Astrocyte (in vitro differentiated cells and primary cell): ENCODE measurements at regions not wholly inside any gene's neighbourhood (a gene's known extent, or its start where the extent isn't known, plus 50 kb on each side); places are given as distances from the start of the nearest gene placed in this dataset.

ENCODE experiments used
- DNase-seq: peaks from one replicate; pipeline ENCODE4 v3.0.0-alpha.2; 2010; ENCODE audit warnings: low read depth
- FAIRE-seq: peaks from 2 replicates; lab custom pipeline; 2011; peaks lifted over from hg19 to GRCh38; lab: Jason Lieb, UNC
- H2AFZ ChIP-seq: 2 replicates; pipeline ENCODE4 v1.6.0; 2012; ENCODE audit warnings: low read depth, low read length, inconsistent platforms
- H3K27ac ChIP-seq: 2 replicates; pipeline ENCODE4 v1.5.1; 2011; ENCODE audit warnings: low read depth, low read length, inconsistent platforms
- H3K27me3 ChIP-seq: 2 replicates; pipeline ENCODE4 v1.6.0; 2011; ENCODE audit warnings: low read length, inconsistent platforms; ENCODE audit not compliant: insufficient read depth
- H3K36me3 ChIP-seq: 2 replicates; pipeline ENCODE4 v1.5.1; 2011; ENCODE audit warnings: low read length, inconsistent platforms; ENCODE audit not compliant: insufficient read depth
- H3K4me1 ChIP-seq: 2 replicates; pipeline ENCODE4 v1.5.1; 2011; ENCODE audit warnings: low read length, inconsistent platforms; ENCODE audit not compliant: insufficient read depth
- H3K4me2 ChIP-seq: 2 replicates; pipeline ENCODE4 v1.6.0; 2012; ENCODE audit warnings: low read length, inconsistent platforms
- H3K4me3 ChIP-seq: 2 replicates; pipeline ENCODE4 v1.5.1; 2011; ENCODE audit warnings: low read depth, mild to moderate bottlenecking, low read length, inconsistent platforms; ENCODE audit not compliant: insufficient read depth
- H3K79me2 ChIP-seq: 2 replicates; pipeline ENCODE4 v1.6.0; 2012; ENCODE audit warnings: mild to moderate bottlenecking, low read length, inconsistent platforms; ENCODE audit not compliant: insufficient read depth
- H3K9ac ChIP-seq: 2 replicates; pipeline ENCODE4 v1.6.0; 2012; ENCODE audit warnings: mild to moderate bottlenecking, low read length, inconsistent platforms
- H3K9me3 ChIP-seq: 2 replicates; pipeline ENCODE4 v1.5.1; 2012; ENCODE audit warnings: low read depth, mild to moderate bottlenecking, low read length, inconsistent platforms; ENCODE audit not compliant: insufficient read depth
- H4K20me1 ChIP-seq: 2 replicates; pipeline ENCODE4 v1.6.0; 2012; ENCODE audit warnings: low read length, inconsistent platforms; ENCODE audit not compliant: insufficient read depth
- H3K27ac Mint-ChIP-seq: one replicate; pipeline ENCODE4 v1.8.0; 2021; ENCODE audit warnings: mild to moderate bottlenecking, mixed read lengths; ENCODE audit not compliant: unreplicated experiment
- H3K27me3 Mint-ChIP-seq: one replicate; pipeline ENCODE4 v1.8.0; 2021; ENCODE audit warnings: low read depth, mixed read lengths; ENCODE audit not compliant: unreplicated experiment
- H3K36me3 Mint-ChIP-seq: one replicate; pipeline ENCODE4 v1.8.0; 2021; ENCODE audit warnings: low read depth, mixed read lengths; ENCODE audit not compliant: unreplicated experiment
- H3K4me1 Mint-ChIP-seq: one replicate; pipeline ENCODE4 v1.8.0; 2021; ENCODE audit warnings: low read depth, mixed read lengths; ENCODE audit not compliant: unreplicated experiment
- H3K4me3 Mint-ChIP-seq: one replicate; pipeline ENCODE4 v1.8.0; 2021; ENCODE audit warnings: mild to moderate bottlenecking, moderate library complexity, mixed read lengths; ENCODE audit not compliant: unreplicated experiment
- H3K9me3 Mint-ChIP-seq: one replicate; pipeline ENCODE4 v1.8.0; 2021; ENCODE audit warnings: mild to moderate bottlenecking, mixed read lengths; ENCODE audit not compliant: unreplicated experiment
- CTCF ChIP-seq: IDR thresholded peaks from 2 replicates; pipeline ENCODE4 v1.5.1; 2011; ENCODE audit warnings: low read depth, mild to moderate bottlenecking, inconsistent platforms, low read length, moderate library complexity; ENCODE audit not compliant: insufficient read depth
- EZH2 ChIP-seq: IDR thresholded peaks from 2 replicates; pipeline ENCODE4 v1.6.1; 2012; ENCODE audit warnings: mild to moderate bottlenecking, low read length, inconsistent platforms; ENCODE audit not compliant: insufficient read depth

- H3K27ac Mint-ChIP-seq: no peak overlapping the region
- H3K4me1 ChIP-seq: no peaks in the 10 kb centered on the region
- no peaks in the 10 kb centered on the region for H3K9me3 ChIP-seq
- H3K27ac ChIP-seq: no peak overlapping the region
- H3K4me1 Mint-ChIP-seq: no peaks in the 10 kb centered on the region
- no peak for FAIRE-seq
- no peaks in the 10 kb centered on the region for H3K36me3 Mint-ChIP-seq
- no peak for DNase-seq
- H3K4me3 Mint-ChIP-seq: no peak overlapping the region
- H3K9me3 Mint-ChIP-seq: no peaks in the 10 kb centered on the region
- H3K79me2 ChIP-seq: no peaks in the 10 kb centered on the region
- no peaks in the 10 kb centered on the region for H3K36me3 ChIP-seq
- H3K4me2 ChIP-seq: no peak overlapping the region
- no peak overlapping the region for H2AFZ ChIP-seq
- H3K27me3 Mint-ChIP-seq: no peaks in the 10 kb centered on the region
- H3K27me3 ChIP-seq: no peaks in the 10 kb centered on the region
- no peak overlapping the region for H3K4me3 ChIP-seq
- no peak for TF ChIP-seq EZH2
- TF ChIP-seq CTCF: no peak
- H4K20me1 ChIP-seq: no peaks in the 10 kb centered on the region
- H3K9ac ChIP-seq: no peak overlapping the region
Observed at GRCh38 chr11:80553565-80553964, 1112.7 kb upstream of the TENM4 start.

GRCh38 chr11:80542704-80543103 lies 1101.9 kb upstream of the TENM4 start:
- Histone ChIP-seq H3K9me3 (no peaks in the 10 kb centered on the region), H3K27ac (no peak overlapping the region), H3K4me3 (no peak overlapping the region), H4K20me1 (no peaks in the 10 kb centered on the region), H3K79me2 (no peaks in the 10 kb centered on the region), H3K36me3 (no peaks in the 10 kb centered on the region), H3K4me1 (no peaks in the 10 kb centered on the region), H2AFZ (no peak overlapping the region), H3K9ac (no peak overlapping the region), H3K27me3 (no peaks in the 10 kb centered on the region), H3K4me2 (no peak overlapping the region)
- H3K9me3 Mint-ChIP-seq: peaks cover 3% of the 10 kb centered on the region
- no peaks in the 10 kb centered on the region for H3K36me3 Mint-ChIP-seq
- DNase-seq (no peak), FAIRE-seq (no peak)
- no peak for TF ChIP-seq CTCF
- no peak for TF ChIP-seq EZH2
- H3K4me3 Mint-ChIP-seq: no peak overlapping the region
- no peaks in the 10 kb centered on the region for H3K27me3 Mint-ChIP-seq
- no peak overlapping the region for H3K27ac Mint-ChIP-seq
- no peaks in the 10 kb centered on the region for H3K4me1 Mint-ChIP-seq

GRCh38 chr11:80538040-80538439 lies 1097.2 kb upstream of the TENM4 start:
- H3K9me3 Mint-ChIP-seq: peaks cover 3% of the 10 kb centered on the region
- Histone ChIP-seq H3K4me2 (no peak overlapping the region), H3K27ac (no peak overlapping the region), H3K4me3 (no peak overlapping the region), H3K79me2 (no peaks in the 10 kb centered on the region), H3K9me3 (no peaks in the 10 kb centered on the region), H2AFZ (no peak overlapping the region), H4K20me1 (no peaks in the 10 kb centered on the region), H3K27me3 (no peaks in the 10 kb centered on the region), H3K4me1 (no peaks in the 10 kb centered on the region), H3K36me3 (no peaks in the 10 kb centered on the region), H3K9ac (no peak overlapping the region)
- no peak for TF ChIP-seq CTCF
- no peak for TF ChIP-seq EZH2
- no peaks in the 10 kb centered on the region for H3K27me3 Mint-ChIP-seq
- no peaks in the 10 kb centered on the region for H3K4me1 Mint-ChIP-seq
- DNase-seq (no peak), FAIRE-seq (no peak)
- no peaks in the 10 kb centered on the region for H3K36me3 Mint-ChIP-seq
- no peak overlapping the region for H3K4me3 Mint-ChIP-seq
- no peak overlapping the region for H3K27ac Mint-ChIP-seq
